ENCODE measurements at regions not wholly inside any gene's neighbourhood (a gene's known extent, or its start where the extent isn't known, plus 50 kb on each side); places are given as distances from the start of the nearest gene placed in this dataset.

DNA sequence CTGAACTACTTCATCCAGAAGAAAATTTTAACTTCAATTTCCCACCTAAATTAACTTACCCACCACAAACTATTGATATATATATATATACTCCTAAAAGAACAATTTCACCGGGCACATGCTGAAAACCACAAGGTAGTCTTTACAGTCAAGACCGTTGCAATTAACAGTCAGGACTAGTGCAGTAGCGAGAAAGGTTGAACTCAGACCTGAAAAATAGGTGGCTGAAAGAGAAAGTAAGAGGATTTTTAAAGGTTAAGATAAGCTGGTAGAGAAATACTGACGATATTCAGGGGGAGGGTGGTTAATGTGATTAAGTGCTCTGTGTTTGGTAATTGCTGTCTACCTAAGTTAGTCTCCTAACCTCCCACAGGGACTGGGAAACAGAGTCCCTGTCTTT is 1153.5 kb upstream of the TMPRSS15 start:
- dilution Hi-C loops (cut with MboI; ENCODE audit: extremely low pct_ligation_motif_present, low sequenced_read_pairs): no loop called here
- no peak for TF ChIP-seq EZH2 (IDR thresholded peaks at IDR 0.05; ENCODE audit: borderline replicate concordance, low read depth, low read length, severe bottlenecking)
- TF ChIP-seq GATA2 (IDR thresholded peaks at IDR 0.05; ENCODE audit: insufficient read depth, insufficient read length, low read depth, low read length): no peak
- no peak for TF ChIP-seq POLR2AphosphoS5 (IDR thresholded peaks at IDR 0.05; ENCODE audit: insufficient read depth, low read depth, low read length)
- TF ChIP-seq POLR2A (IDR thresholded peaks at IDR 0.05; ENCODE audit: low read depth, low read length): no peak
- TF ChIP-seq, protein P1, sequence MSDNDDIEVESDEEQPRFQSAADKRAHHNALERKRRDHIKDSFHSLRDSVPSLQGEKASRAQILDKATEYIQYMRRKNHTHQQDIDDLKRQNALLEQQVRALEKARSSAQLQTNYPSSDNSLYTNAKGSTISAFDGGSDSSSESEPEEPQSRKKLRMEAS (IDR thresholded peaks at IDR 0.05; ENCODE audit: insufficient read depth, insufficient read length): no peak
- no peak for TF ChIP-seq MYC (IDR thresholded peaks at IDR 0.05; ENCODE audit: low read depth, low read length)
- TF ChIP-seq FOS (IDR thresholded peaks at IDR 0.05; ENCODE audit: borderline replicate concordance, insufficient read depth, low read length): no peak
- no peak for TF ChIP-seq JUN (IDR thresholded peaks at IDR 0.05; ENCODE audit: borderline replicate concordance, insufficient read depth, insufficient read length, low read depth)
- TF ChIP-seq, protein P2, sequence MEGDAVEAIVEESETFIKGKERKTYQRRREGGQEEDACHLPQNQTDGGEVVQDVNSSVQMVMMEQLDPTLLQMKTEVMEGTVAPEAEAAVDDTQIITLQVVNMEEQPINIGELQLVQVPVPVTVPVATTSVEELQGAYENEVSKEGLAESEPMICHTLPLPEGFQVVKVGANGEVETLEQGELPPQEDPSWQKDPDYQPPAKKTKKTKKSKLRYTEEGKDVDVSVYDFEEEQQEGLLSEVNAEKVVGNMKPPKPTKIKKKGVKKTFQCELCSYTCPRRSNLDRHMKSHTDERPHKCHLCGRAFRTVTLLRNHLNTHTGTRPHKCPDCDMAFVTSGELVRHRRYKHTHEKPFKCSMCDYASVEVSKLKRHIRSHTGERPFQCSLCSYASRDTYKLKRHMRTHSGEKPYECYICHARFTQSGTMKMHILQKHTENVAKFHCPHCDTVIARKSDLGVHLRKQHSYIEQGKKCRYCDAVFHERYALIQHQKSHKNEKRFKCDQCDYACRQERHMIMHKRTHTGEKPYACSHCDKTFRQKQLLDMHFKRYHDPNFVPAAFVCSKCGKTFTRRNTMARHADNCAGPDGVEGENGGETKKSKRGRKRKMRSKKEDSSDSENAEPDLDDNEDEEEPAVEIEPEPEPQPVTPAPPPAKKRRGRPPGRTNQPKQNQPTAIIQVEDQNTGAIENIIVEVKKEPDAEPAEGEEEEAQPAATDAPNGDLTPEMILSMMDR (IDR thresholded peaks at IDR 0.05; ENCODE audit: extremely low read depth in 1 of 2, insufficient read depth in 1 of 2, low read depth in 1 of 2, low read length in 2 of 2): no peak
- H3K79me2 ChIP-seq (ENCODE audit: control insufficient read depth, insufficient read depth, low read length): no peaks in the 10 kb centered on the region
- H3K9me1 ChIP-seq (replicated peaks; ENCODE audit: control insufficient read depth, extremely low read depth, insufficient read depth, low read length): no peaks in the 10 kb centered on the region
- H3K4me2 ChIP-seq (ENCODE audit: insufficient read depth, low read length): no peak overlapping the region
- no peaks in the 10 kb centered on the region for H3K36me3 ChIP-seq (ENCODE audit: control insufficient read depth in 2 of 2, extremely low read depth in 1 of 2, insufficient read depth in 2 of 2, low read length in 2 of 2)
- H4K20me1 ChIP-seq (replicated peaks; ENCODE audit: control insufficient read depth, extremely low read depth, insufficient read depth, low read length): no peaks in the 10 kb centered on the region
- H3K27ac ChIP-seq (ENCODE audit: insufficient read depth, low read depth, low read length): no peak overlapping the region
- intact Hi-C loops (cut with micrococcal nuclease): no loop called here
- no peak overlapping the region for H2AFZ ChIP-seq (ENCODE audit: low read depth, low read length)
- no peaks in the 10 kb centered on the region for H3K4me1 ChIP-seq (ENCODE audit: control insufficient read depth, extremely low read depth, insufficient read depth, low read length)
- FAIRE-seq (no peak), DNase-seq (ENCODE audit: low read depth, low spot score) (no peak)
- H3K27me3 ChIP-seq (ENCODE audit: control insufficient read depth in 2 of 2, insufficient read depth in 2 of 2, low read length in 2 of 2): no peaks in the 10 kb centered on the region
- BruUV-seq (replicated peaks): no TSS peak
- no peaks in the 10 kb centered on the region for H3K9me3 ChIP-seq (replicated peaks; ENCODE audit: control insufficient read depth, insufficient read depth, low read length)
- no peak overlapping the region for H3K4me3 ChIP-seq (replicated peaks in 1 of 3; ENCODE audit: insufficient read depth in 1 of 3, low read depth in 1 of 3, low read length in 3 of 3)
- ChIA-PET POLR2A (no interaction called here), CTCF (no interaction called here)
- no peak overlapping the region for H3K9ac ChIP-seq (replicated peaks; ENCODE audit: extremely low read depth, insufficient read depth, low read length)

All from endothelial cell of umbilical vein (primary cell).